C4-2B (cell line): ENCODE measurements at regions not wholly inside any gene's neighbourhood (a gene's known extent, or its start where the extent isn't known, plus 50 kb on each side); places are given as distances from the start of the nearest gene placed in this dataset.

ENCODE experiments used
- CTCF ChIP-seq: fragments of 450-650 bp; conservative IDR thresholded peaks from 2 replicates; pipeline ENCODE4 v1.5.1; 2017; ENCODE audit warnings: mild to moderate bottlenecking
- ZFX ChIP-seq: fragments of 450-650 bp; IDR thresholded peaks from 2 replicates; pipeline ENCODE4 v1.6.1; 2017

- TF ChIP-seq CTCF (no peak), ZFX (no peak)
These were observed 161.7 kb downstream of the TSN start for GRCh38 chr2:121917143-121917542.
